Coronary artery (tissue), 2 donors: ENCODE measurements at regions not wholly inside any gene's neighbourhood (a gene's known extent, or its start where the extent isn't known, plus 50 kb on each side); places are given as distances from the start of the nearest gene placed in this dataset.

Experiments used
- DNase-seq: peaks from one replicate; pipeline ENCODE4 v3.0.0-alpha.2; 2017; ENCODE audit warnings: low spot score
- H3K27ac ChIP-seq, 2 donors: fragments of 200-600 bp; sonication (generic); one replicate each; pipeline ENCODE4 v1.5.1; 2016 to 2019
- H3K4me3 ChIP-seq: fragments of 200-600 bp; sonication (generic); 2 replicates; pipeline ENCODE4 v1.5.1; 2016; ENCODE audit warnings: mild to moderate bottlenecking, moderate library complexity
- CTCF ChIP-seq: fragments of 200-600 bp; sonication (generic); IDR thresholded peaks from one replicate; pipeline ENCODE4 v1.5.1; 2019; ENCODE audit warnings: antibody characterized with exemption

- TF ChIP-seq CTCF, result no peak
- Histone ChIP-seq H3K4me3 (no peak overlapping the region), H3K27ac (no peak overlapping the region)
- no peak for DNase-seq
Observed at GRCh38 chr6:25012657-25013056, 76.9 kb upstream of the RIPOR2 start.

- Histone ChIP-seq H3K4me3 (no peak overlapping the region), H3K27ac (no peak overlapping the region)
- DNase-seq, result no peak
- no peak for TF ChIP-seq CTCF
Observed at GRCh38 chr6:25013246-25013645, 77.5 kb upstream of the RIPOR2 start.

- no peak for TF ChIP-seq CTCF
- H3K27ac ChIP-seq, result peak overlapping the region in 1 of 2 donors; percentile 15
- H3K4me3 ChIP-seq, result no peak overlapping the region
- DNase-seq, result no peak
Observed at GRCh38 chr6:25014369-25014768, 78.6 kb upstream of the RIPOR2 start.

- no peak for DNase-seq
- H3K27ac ChIP-seq, result peak overlapping the region in 1 of 2 donors; percentile 15
Observed at GRCh38 chr6:25014791-25015560, 79.2 kb upstream of the RIPOR2 start.

DNA sequence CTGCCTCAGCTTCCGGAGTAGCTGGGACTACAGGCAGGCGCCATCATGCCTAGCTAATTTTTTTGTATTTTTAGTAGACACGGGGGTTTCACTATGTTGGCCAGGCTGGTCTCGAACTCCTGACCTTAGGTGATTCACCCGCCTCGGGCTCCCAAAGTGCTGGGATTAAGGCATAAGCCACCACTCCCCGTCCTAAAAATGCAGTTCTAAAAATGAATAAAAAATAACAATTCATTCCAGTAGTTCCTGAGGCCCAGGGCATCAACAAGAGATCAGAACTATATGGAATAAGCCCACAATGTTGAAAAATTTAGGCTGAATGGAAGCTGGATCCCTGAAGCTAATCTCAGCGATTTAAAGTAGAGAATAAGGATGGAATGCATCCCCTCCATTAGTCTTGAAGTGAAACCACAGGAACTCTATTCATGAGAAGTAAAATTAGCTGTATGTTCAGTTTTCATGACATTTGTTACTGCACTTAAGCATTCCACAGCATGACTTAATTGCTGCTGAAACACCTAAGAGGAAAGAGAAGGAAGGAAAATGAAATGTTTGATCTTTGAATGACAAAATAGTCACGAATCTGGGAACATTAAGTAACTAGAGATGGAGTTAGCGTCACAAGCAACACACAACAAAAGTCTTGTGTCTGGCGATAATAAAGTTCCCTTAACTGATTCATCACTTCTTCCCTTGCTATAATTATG is 80.4 kb upstream of the RIPOR2 start:
- no peak for DNase-seq
- no peak for TF ChIP-seq CTCF
- Histone ChIP-seq H3K27ac (no peak overlapping the region), H3K4me3 (no peak overlapping the region)

More at GRCh38 chr6:25014791-25015560, 79.2 kb upstream of the RIPOR2 start:
- TF ChIP-seq CTCF, result no peak
- H3K4me3 ChIP-seq, result no peak overlapping the region

- TF ChIP-seq CTCF, result no peak
- no peak for DNase-seq
- H3K27ac ChIP-seq, result no peak overlapping the region
Observed at GRCh38 chr6:25017486-25017885, 81.7 kb upstream of the RIPOR2 start.

More at GRCh38 chr6:25017486-25017885, 81.7 kb upstream of the RIPOR2 start:
- H3K4me3 ChIP-seq, result no peak overlapping the region
